Skeletal muscle satellite cell (primary cell): ENCODE measurements at regions not wholly inside any gene's neighbourhood (a gene's known extent, or its start where the extent isn't known, plus 50 kb on each side); places are given as distances from the start of the nearest gene placed in this dataset.
A peak's percentile ranks its signal among the peaks of the same experiment; 100 is the strongest.

Source experiments
- H3K27me3 ChIP-seq: 2 replicates; pipeline ENCODE4 v1.7.0; 2013; ENCODE audit warnings: low read length; ENCODE audit not compliant: control insufficient read depth, insufficient read depth
- H3K36me3 ChIP-seq: 2 replicates; pipeline ENCODE4 v1.7.0; 2013; ENCODE audit warnings: mild to moderate bottlenecking, control low read depth, low read length; ENCODE audit not compliant: insufficient read depth
- H3K4me1 ChIP-seq: 2 replicates; pipeline ENCODE4 v1.7.0; 2013; ENCODE audit warnings: low read length; ENCODE audit not compliant: control insufficient read depth, insufficient read depth
- H3K4me2 ChIP-seq: 2 replicates; pipeline ENCODE4 v1.7.0; 2013; ENCODE audit warnings: mild to moderate bottlenecking, low read length
- H3K4me3 ChIP-seq: 2 replicates; pipeline ENCODE4 v1.7.0; 2013; ENCODE audit warnings: low read length
- H3K9ac ChIP-seq: 2 replicates; pipeline ENCODE4 v1.7.0; 2013; ENCODE audit warnings: mild to moderate bottlenecking, low read depth, low read length, moderate library complexity
- H3K9me3 ChIP-seq: replicated peaks from 2 replicates; pipeline ENCODE4 v1.7.0; 2013; ENCODE audit warnings: mild to moderate bottlenecking, control low read depth, low read length

DNA sequence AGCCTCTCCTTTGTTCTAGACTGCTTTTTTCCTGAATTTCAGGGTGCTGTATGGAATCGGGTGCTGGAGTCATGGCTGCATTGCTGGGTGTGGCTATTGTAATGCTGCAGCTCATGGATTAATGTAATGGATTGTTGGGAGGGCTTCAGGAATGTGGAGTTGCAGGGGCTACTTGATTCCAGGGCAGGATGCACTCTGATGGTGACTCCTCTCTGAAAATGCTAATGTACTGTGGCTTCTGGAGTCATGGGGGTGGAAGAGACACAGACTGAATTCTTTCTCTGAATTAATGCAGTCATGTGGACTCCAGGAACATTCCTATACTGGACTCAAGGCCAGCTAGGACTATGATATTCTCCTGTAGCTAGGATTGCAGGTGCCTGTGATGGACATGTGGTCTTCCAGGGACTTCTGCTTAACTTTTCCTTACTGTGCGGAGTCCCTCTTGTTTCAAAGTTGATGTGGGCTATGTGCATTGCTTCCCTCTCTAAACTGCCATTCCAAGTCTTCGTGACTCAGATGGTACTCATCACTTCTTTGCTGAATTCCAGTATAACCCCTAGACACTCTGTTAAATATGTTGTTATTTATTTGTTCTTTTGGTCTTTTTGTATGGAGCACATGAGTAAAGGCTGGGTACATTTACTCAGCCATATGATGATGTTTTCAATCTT lies 396.2 kb downstream of the KCTD16 start:
- Histone ChIP-seq H3K4me3 (no peak overlapping the region), H3K4me1 (peaks cover 10% of the 10 kb centered on the region), H3K27me3 (no peaks in the 10 kb centered on the region), H3K36me3 (no peaks in the 10 kb centered on the region), H3K9ac (no peak overlapping the region), H3K4me2 (peak overlapping the region; percentile 4), H3K9me3 (peaks cover 4% of the 10 kb centered on the region)

DNA sequence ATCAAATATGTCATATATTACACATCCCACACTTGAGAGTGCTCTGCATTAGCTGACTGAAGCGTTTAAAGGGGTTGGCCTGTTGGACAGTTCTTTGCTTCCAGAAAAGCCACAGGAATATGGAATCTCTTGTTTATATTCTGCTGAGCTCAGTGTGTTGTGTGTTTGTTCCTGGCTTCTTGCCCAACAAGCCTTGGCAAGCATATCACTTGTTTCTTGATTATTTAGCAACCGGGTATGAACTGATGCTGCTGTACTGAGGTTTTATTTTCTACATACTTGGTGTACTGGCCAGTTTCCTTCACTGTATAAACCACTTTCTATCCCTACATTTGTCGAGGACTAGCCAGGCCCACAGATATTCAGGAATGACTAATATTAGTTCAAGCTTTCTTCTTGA lies 378.9 kb downstream of the KCTD16 start:
- no peak overlapping the region for H3K4me3 ChIP-seq
- no peaks in the 10 kb centered on the region for H3K27me3 ChIP-seq
- H3K9ac ChIP-seq, result no peak overlapping the region
- H3K4me2 ChIP-seq, result no peak overlapping the region
- no peaks in the 10 kb centered on the region for H3K4me1 ChIP-seq
- H3K9me3 ChIP-seq, result no peaks in the 10 kb centered on the region
- H3K36me3 ChIP-seq, result no peaks in the 10 kb centered on the region

DNA sequence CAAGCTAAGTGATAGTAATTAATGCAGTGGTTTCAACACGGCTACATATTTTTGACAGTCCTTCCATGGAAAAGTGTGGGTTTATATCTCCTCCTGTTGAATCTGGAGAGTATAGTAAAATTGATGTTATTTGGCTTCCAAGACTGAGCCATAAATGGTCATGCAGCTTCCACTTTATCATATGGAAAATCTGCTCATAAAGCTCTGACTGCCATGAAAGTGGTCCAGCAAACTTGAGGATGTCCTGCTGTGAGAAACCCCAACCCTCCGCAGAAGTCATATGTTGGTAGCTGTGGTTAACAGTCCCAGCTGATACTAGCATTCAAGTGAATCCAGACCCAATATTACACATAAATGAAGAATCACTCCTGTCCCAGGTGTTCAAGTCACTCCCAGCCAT lies 378.3 kb downstream of the KCTD16 start:
- H3K4me3 ChIP-seq, result no peak overlapping the region
- H3K9ac ChIP-seq, result no peak overlapping the region
- no peaks in the 10 kb centered on the region for H3K36me3 ChIP-seq
- no peak overlapping the region for H3K4me2 ChIP-seq
- H3K27me3 ChIP-seq, result no peaks in the 10 kb centered on the region
- H3K4me1 ChIP-seq, result no peaks in the 10 kb centered on the region
- H3K9me3 ChIP-seq, result no peaks in the 10 kb centered on the region

DNA sequence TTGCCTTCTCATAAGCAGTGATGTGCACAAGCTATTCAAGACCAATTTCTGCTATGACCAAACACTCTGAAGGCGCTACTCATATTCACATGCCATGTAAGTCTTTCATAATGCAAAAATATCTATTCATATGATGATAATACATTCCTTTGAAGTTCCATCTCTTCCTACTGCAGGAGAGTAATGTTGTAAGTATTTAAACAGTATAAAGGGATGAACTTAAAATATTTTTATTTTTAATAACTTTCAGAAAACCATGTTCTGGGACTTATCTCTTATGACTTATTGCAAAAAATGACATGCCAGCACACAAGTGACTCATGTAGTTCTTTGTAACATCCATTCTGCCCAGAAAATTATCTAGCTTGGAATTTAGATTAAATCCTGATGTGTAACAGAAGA lies 376.4 kb downstream of the KCTD16 start:
- no peak overlapping the region for H3K4me2 ChIP-seq

DNA sequence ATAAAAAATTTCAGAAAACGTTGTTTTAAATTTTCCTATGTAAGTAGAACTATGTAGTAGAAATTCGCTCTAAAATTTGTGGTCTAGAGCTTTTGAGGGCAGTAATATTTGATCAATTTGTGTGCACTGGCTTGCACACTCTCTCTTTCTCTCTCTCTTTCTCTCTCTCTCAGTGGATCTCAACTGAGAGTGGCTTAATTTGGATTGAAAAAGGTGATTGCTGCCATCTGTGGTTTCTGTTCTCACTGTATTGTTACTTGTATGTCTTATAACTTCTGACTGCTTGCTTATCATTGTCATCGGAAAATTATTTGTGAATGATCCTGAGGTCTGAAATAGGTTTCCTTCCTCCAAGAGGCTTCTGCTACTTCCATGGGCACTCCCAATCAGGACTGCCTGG lies 368.2 kb downstream of the KCTD16 start:
- Histone ChIP-seq H3K4me3 (no peak overlapping the region), H3K9me3 (no peaks in the 10 kb centered on the region), H3K27me3 (no peaks in the 10 kb centered on the region), H3K36me3 (no peaks in the 10 kb centered on the region), H3K4me2 (no peak overlapping the region), H3K4me1 (no peaks in the 10 kb centered on the region), H3K9ac (no peak overlapping the region)

More for the DNA sequence above, 376.4 kb downstream of the KCTD16 start:
- no peak overlapping the region for H3K9ac ChIP-seq
- no peaks in the 10 kb centered on the region for H3K27me3 ChIP-seq
- no peaks in the 10 kb centered on the region for H3K36me3 ChIP-seq
- H3K4me3 ChIP-seq, result no peak overlapping the region
- H3K9me3 ChIP-seq, result no peaks in the 10 kb centered on the region
- no peaks in the 10 kb centered on the region for H3K4me1 ChIP-seq
